ENCODE measurements at regions not wholly inside any gene's neighbourhood (a gene's known extent, or its start where the extent isn't known, plus 50 kb on each side); places are given as distances from the start of the nearest gene placed in this dataset.

GRCh38 chr4:126853715-126854114, 779.0 kb upstream of the INTU start:
- FAIRE-seq: no peak

More at GRCh38 chr4:126853715-126854114, 779.0 kb upstream of the INTU start:
- Histone ChIP-seq H3K4me1 (ENCODE audit: insufficient read depth, low read length) (no peaks in the 10 kb centered on the region), H3K36me3 (replicated peaks in 1 of 2; ENCODE audit: control insufficient read depth in 1 of 2, insufficient read depth in 2 of 2, low read length in 2 of 2) (no peaks in the 10 kb centered on the region), H3K4me3 (replicated peaks in 1 of 3; ENCODE audit: insufficient read depth in 1 of 3, low read depth in 2 of 3, low read length in 3 of 3) (no peak overlapping the region), H4K20me1 (ENCODE audit: insufficient read depth, low read length) (no peaks in the 10 kb centered on the region), H3K27ac (ENCODE audit: extremely low read length, insufficient read depth, low read length) (no peak overlapping the region), H3K79me2 (ENCODE audit: insufficient read depth, low read length) (no peaks in the 10 kb centered on the region), H3K4me2 (ENCODE audit: low read depth, low read length) (no peak overlapping the region), H3K27me3 (ENCODE audit: control insufficient read depth in 1 of 2, insufficient read depth in 2 of 2, low read length in 2 of 2) (no peaks in the 10 kb centered on the region), H3K9me3 (ENCODE audit: low read length) (no peaks in the 10 kb centered on the region), H2AFZ (ENCODE audit: low read length) (no peak overlapping the region), H3K9ac (ENCODE audit: insufficient read depth, low read depth, low read length) (no peak overlapping the region)
- no TSS peak for BruUV-seq (replicated peaks)
- ATAC-seq (no peak), DNase-seq (ENCODE audit: low spot score) (no peak)
- CTCF ChIA-PET (ENCODE audit: low intra/inter-chr PET ratio, low total read pairs): no interaction called here
- POLR2A ChIA-PET: no interaction called here
- in situ Hi-C loops (cut with HindIII; ENCODE audit: extremely low pct_ligation_motif_present, low pct_unique_long_range_greater_than_20kb): no loop called here
- intact Hi-C loops (cut with micrococcal nuclease; ENCODE audit: unreplicated experiment): no loop called here
- TF ChIP-seq ATF4 (CRISPR knock-in tag; IDR thresholded peaks at IDR 0.05) (no peak), IKZF1 (IDR thresholded peaks at IDR 0.05) (no peak), TGIF2 (CRISPR knock-in tag; IDR thresholded peaks at IDR 0.05) (no peak), HDAC2 (CRISPR knock-in tag; IDR thresholded peaks at IDR 0.05) (no peak), HOXA5 (CRISPR knock-in tag; IDR thresholded peaks at IDR 0.05) (no peak), ZNF3 (CRISPR knock-in tag; IDR thresholded peaks at IDR 0.05) (no peak), ZNF20 (CRISPR knock-in tag; IDR thresholded peaks at IDR 0.05) (no peak), ZNF329 (CRISPR knock-in tag; IDR thresholded peaks at IDR 0.05; ENCODE audit: low read depth) (no peak), NFATC3 (CRISPR knock-in tag; IDR thresholded peaks at IDR 0.05) (no peak), ARNT (IDR thresholded peaks at IDR 0.05) (no peak), RFX3 (CRISPR knock-in tag; IDR thresholded peaks at IDR 0.05) (no peak), HOXA3 (CRISPR knock-in tag; IDR thresholded peaks at IDR 0.05) (no peak), FOXP1 (IDR thresholded peaks at IDR 0.05) (no peak), FOXP1 (CRISPR knock-in tag; IDR thresholded peaks at IDR 0.05) (no peak), RAD51 (IDR thresholded peaks at IDR 0.05; ENCODE audit: borderline replicate concordance) (no peak), ZNF816 (CRISPR knock-in tag; IDR thresholded peaks at IDR 0.05; ENCODE audit: borderline replicate concordance) (no peak), GATAD1 (CRISPR knock-in tag; IDR thresholded peaks at IDR 0.05) (no peak), ZNF646 (CRISPR knock-in tag; IDR thresholded peaks at IDR 0.05) (no peak), ZFY (CRISPR knock-in tag; IDR thresholded peaks at IDR 0.05) (no peak), MIXL1 (CRISPR knock-in tag; IDR thresholded peaks at IDR 0.05) (no peak)
